GM04504 (cell line): ENCODE measurements at regions not wholly inside any gene's neighbourhood (a gene's known extent, or its start where the extent isn't known, plus 50 kb on each side); places are given as distances from the start of the nearest gene placed in this dataset.

Source experiments
- DNase-seq: peaks from one replicate; pipeline ENCODE4 v3.0.0-alpha.2; 2012; ENCODE audit warnings: low read depth

DNA sequence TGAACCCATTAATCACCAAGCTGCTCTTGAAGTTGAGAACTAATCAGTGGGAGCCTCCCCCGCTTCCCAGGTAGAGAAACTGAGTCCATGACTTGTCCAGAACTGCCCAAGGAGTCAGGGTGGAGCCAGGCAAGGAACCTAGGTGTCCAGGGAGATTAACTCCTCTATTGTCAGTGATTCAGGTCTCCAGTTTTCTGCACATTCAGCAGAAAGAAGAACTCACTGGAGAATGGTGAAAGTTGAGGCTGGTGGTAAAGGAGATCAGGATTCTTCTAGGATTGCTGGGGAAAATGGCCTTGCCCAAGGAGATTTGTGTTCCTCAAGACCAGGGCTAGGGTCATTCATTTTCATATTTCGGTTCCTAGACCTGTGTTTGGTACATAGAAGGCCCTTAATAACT is 87.2 kb upstream of the CISTR start:
- DNase-seq = no peak

DNA sequence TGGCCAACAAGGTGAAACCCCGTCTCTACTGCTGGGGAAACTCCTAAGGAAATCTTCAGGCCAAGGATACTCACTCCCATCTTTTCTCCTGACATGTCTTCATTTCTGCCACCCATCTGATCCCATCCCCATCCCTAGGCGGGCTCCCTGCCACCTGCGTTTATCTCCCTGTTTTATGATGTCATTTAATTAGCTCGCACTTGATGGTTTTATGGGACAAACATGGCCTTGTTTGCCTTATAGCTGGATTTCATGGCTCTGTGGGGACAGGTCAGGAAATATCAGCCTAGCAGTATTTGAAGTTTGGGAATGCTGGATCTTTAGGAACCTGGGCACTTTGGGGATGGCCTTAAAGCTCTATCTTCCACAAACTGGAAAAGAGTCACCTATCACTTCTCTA is 88.5 kb upstream of the CISTR start:
- no peak for DNase-seq

DNA sequence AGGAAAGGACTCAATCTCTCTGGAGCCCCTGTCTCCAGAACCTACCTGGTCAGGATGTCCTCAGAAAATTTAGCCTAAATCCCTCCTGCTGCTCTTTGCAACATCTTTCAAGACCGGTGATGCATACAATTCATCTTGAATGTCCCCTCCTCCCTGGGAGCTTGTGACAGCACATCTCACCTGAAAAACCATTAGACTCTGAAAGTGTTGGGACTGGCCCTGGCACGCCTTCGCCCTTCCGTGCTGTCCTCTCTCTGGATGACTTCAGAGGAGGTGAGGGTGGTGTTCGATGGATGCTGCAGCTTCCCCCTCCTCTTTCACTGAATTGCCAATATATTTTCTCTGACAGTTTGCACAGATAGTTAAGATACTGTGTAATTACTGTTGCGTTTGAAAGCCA is 90.9 kb upstream of the CISTR start:
- DNase-seq = no peak

DNA sequence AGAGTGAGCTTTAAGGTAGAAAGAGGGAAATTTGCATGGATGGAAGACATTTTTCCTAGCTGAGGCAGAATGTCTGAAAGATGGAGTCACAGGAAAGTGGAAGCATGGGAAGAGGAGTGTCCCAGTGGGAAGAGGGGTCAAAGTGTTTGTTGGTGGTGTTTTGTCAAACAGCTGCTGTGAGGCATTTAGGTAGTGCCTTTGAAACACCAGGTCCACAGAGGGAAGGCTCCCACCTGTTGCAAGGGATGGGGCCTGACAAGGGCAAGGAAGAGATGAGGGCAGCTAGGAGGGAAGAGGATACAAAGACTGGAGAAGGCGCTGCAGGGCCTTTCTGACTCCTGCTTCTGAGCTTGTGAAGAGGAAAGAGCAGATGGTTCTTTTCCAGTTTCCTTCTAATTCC is 91.8 kb upstream of the CISTR start:
- no peak for DNase-seq

DNA sequence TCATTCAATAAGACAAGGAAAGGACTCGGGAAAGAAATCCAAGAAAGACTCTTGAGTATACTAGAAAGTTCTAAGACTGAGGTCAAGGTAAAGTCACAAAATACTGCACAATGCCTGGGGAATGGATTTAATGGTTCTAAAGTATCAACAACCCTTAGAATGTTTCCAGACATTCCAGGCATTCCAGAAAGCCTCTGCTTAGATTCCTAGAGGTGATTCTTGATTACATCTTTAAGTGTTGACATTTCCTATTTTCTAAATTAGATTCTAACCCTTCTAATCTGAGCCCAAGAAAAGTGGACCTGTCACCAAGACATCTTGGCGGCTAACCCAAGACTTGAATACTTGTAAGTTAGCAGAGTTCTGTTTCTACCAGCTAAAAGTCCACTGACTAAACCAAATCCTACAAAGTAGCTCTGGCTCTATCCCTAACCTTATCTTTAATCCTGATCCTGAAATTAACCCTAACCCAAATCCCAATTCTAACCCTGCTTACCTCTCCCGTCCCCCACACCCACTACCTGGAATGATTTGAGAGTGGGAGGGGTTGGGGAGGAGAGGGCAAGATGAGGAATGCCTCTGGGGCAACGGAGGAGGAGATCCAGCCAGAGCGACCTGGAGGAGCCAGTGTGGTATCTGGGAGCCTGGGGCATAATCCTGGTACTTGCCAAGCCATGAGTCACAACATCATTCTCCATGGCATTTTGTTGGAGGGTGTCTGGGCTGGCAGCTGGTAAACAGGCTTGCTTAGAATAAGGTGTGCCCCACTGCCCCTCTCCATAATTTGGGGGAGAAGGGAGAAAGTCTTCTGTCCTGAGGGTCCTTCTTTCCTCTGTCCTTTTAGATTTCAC is 93.4 kb upstream of the HOXC13 start:
- peak; percentile 28 for DNase-seq

DNA sequence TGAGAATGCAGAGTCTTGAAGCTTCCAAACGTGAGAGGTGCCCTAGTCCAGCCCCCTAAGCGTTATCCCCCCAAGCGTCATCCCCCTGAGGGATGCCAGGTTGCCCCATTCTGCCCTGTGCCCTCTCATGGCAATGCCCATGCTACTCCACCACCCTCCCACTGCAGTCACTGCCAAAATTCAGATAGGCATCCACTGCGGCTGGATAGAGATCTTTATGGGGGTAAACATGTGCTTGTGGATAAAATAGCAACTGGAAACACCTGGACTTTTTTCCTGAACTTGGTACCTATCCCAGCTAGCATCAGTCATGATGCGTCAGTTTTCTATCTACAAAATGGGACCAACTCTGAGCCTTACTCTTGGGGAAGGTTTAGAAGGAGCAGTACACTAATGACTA is 92.7 kb upstream of the HOXC13 start:
- no peak for DNase-seq

DNA sequence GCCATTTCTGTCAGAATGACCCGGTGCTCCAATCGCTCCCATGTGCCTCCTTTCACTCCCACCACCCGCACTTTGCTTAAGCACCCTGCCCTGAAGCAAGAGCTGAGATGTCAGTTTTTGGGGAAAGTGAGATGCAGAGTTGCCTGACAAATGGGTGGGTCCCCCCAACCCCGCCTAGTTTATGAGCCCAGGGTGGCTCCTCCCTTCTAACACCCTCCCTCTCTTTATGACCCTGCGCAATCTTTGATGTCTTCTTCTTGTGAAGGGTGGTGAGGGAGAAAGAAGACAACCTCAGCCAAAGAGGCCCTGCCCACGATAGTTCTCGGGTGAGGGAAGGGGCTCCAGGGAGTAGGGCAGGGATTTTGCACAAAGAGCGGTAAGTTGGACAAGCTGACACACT is 89.5 kb upstream of the HOXC13 start:
- no peak for DNase-seq

DNA sequence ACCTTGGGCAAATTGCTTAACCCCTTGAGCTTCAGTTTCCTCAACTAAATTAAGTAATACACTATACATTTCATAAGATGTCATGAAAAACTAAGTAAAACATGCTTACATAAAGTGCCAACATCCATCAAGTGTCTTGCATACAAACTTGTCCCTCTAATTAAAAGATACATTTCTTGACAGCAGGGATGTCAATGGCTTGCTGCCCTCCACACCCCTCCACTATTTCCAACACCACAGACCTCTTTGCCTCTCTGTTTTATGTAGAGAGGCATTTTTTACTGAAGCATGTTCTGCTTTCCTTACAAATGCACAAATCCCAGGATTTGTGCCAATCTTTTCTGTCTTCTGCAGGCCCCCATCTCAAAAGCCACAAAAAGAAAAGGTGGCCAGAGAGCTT is 89.0 kb upstream of the HOXC13 start:
- no peak for DNase-seq

DNA sequence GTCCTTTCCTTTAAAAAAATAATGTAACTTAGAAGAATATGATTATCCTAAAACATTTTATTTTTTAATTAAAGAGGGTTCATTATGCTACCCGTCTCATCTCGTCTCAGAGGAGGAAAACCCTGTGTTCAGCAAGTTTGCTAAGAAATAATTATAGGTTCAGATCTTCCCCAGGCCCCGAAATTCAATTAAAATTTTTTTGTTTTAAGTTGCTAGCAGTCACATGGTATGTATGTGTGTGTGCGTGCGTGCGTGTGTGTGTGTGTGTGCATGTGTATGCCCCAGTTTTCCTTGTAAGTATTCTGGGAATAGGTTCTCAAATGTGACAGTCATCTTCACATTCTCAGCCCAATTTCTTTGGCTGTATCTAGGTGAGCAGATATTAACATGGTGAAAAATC is 86.6 kb upstream of the HOXC13 start:
- DNase-seq = no peak

DNA sequence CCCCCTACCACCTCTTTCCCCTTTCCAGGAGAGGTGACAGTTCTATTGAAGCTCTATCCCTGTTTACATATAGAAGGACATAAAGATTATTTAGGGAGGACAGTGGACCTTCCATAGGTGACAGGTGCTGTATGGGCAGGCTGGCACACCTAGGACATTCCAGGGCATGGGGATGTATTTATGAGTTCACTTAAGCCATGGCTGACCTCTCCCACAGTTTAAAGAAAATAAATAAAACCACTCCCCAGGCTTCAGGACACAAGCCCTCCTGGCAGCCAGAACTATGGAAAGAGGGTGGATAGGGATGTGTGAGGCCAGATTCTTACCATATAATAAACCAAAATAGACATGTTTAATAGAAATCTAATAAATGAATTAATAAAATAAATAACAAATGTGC is 85.6 kb upstream of the HOXC13 start:
- no peak for DNase-seq

DNA sequence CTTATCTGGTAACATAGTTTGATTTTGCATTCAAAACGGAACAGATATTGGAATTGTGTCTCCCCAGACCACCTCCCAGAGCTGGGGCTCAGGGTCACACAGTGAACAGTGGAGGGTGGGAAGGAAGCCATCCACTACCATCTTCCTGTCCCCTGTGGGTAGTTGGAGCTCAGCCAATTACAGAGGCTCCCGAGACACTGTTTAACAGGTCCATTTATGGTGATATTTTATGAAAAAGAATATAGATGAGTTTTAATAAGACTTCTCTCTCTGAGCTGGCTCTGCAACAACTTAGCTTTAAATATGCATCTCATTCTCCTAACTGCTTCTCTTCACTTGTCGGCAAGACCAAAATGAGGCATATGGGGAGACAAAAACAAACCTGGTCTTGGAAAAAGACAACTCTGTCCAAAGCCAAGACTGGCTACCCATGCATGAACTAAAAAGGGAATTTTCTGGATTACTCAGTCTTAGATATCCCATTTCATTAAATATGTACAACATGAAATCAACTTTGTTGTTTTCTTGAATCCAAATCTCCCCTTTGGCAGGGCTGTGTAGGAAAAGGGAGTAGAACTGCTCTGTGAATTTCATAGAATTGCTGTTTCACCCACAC is 83.8 kb upstream of the HOXC13 start:
- DNase-seq = no peak

DNA sequence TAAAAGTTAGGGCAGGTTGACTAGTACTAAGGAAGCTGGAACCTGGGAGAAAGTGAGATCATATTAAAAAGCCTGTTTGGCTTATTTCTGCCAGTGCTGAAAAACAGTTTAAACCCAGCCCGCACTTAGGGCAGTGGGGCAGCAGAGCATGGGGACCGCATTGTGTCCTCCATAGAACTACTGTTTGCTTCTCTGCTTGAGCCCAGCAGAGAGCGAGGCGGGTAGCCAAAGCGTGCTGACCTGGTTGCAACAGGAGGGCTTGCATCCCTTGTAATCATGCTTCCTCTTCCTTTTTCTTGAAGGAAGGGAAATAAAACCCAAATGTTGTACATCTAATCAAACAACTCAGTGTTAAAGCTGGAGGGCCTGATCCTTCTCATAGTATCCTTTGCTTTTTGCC is 82.5 kb upstream of the HOXC13 start:
- no peak for DNase-seq

DNA sequence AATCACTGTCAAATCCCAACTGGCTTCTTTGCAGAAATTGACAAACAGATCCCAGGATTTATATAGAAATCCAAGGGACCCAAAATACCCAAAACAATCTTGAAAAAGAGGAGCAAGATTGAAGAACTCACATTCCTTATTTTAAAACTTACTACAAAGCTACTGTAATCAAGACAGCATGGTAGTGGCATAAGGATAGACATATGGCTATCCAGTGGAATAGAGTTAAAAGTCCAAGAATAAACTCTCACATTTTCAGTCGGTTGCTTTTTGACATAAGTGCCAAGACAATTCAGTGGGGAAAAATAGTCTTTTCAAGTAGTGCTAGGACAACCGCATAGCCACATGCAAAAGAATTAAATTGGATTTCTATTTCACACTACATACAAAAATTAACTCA is 81.0 kb upstream of the HOXC13 start:
- no peak for DNase-seq

DNA sequence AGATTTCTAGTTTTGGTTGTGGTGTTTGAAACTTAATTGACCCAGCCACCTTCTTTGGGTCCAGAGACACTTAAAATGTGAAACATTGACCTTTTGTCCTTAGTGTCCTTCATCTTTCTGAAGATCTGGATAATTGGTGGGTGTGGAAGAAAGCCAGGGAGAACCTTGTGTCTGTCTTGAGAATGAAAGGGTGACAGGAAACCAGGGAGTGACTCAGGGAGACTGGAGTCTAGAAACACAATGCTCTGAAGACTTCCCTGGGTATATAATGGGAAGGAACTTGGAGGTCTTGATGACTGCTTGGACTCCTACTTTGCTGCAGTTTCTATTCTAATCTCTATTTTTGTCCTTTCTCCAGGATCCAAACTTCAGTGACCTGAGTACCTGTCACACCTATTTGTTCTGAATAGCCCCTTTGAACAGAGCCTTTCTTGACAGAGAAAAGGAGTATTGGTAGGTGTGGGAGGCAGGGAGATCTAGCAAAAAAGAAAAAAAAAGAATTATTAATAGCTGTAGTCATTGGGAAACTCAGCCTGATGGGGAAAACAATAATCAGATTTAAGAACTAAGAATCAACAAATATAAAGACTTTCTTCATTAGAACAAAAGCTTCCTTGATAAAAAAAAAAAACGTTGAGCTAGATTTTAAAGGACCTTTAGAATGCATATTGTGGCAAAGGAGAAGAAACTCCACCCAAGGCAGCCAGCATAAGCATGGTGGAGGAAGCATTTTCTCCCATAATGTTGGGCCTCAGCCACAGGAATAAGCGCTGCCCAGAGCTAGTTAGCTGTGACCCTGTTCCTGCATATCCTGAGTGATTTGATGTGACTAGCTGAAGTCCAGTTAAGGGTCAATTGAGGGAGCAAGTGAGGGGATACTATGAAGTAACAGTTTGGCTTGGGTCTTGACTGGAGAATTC is 77.9 kb upstream of the HOXC13 start:
- no peak for DNase-seq

DNA sequence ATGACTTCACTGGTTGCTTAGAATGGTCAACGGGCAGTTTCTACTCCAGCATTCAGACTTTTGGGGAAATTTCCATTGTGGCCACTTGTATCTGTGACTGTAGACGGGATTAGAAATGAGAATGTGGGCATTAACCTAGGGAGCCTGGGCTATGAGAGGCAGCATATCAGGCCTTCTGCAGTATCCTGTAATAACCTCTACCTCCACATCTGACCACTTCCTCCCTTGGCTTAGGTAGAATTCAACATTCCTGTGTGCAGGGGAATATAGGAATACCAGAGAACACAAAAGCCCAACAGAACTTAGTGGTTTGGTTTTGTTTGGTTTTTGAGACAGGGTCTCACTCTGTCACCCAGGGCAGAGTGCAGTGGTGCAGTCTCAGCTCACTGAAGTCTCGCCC is 76.4 kb upstream of the HOXC13 start:
- DNase-seq = no peak

DNA sequence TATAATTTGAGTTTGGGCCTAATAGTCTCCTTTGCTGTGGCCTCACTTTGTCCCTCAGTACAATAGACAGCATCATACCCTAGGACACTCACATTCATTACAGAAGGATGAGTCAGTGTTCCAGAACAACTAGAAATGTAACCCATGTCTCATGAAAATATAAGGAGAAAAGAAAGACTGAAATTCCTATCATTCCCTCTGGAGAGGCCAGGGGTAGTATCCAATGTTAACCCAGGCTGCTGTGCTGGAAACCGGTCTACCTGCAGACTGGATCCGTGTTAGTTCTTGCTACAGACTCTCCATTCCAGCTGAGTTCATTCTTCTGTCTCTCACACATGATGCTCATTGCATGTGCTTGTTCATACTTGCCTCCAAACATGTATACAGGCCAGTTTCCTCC is 75.8 kb upstream of the HOXC13 start:
- peak; percentile 17 for DNase-seq

DNA sequence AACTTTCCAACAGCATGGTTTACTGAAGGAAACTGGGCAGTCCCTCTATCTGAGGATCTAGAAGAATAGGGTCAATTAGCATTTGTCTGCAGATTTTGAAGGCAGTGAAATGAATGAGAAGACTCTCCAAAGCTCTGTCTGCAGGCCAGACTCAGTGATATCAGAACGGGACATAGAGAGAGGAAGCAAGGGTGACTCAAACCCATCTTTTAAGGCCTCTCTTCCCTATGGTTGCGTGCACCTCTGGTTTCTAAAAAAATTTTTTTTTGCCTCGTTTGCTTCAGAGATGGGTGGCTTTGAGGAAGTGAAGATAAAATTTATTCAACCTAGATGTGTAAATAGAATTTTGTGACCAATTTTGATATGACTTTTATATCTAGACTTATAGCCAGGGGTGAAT is 71.9 kb upstream of the HOXC13 start:
- no peak for DNase-seq

DNA sequence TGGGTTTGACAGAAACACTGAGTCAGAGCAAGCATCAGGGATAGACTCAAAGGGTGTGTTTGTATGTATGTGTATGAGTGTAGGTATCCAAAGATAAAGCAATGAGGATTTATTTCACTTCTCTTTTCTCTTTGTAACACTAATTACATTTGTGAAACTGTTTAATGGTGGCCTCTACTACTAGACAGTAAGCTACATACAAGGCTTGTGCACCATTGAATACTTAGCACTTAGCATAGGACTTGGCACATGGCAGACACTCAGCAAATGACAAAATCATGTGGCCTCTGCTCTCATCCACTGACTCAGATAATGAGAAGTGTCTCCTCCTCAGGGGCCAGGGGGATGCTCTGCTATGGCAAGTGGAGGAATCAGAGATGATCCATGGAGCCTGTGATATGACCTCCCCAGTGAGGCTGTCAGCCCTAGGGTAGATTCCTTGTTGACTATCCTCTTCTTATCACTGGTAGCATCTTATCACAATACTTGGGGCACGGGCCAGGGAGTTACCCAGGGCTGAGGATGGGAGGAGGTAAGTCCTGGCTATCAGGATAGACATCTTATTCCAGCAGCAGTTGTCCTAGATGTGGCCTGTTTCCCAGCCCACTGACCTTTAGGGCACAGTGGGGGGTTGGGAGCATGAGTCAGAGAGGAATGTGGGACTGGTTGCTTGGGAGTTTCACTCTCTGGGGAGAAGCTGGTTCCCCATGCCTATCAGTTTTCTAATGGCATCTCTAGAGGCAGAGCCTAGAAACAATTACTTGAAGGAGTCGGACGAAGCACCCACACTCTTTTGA is 71.2 kb upstream of the HOXC13 start:
- DNase-seq = no peak

DNA sequence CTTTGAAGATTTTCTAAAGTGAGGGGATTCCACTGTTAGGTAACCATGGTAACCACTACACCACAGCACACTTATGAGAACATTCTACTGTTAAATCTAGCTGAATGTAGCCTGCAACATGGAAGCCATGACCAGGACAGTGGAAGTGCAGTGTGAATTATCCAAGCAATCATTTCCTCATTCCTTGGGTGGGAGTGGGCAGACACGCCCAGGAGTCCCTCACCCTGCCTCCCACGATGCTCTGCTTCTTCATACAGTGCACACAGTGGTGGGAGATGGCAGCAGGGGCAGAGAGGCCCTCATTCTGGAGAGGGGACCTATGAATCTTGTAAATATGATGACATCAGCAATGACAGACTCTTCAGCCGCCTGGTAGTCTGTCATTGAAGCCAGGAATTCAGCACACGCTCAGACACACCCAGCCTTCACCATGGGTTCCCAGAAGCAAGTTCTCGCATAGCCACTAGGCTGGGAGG is 70.1 kb upstream of the HOXC13 start:
- DNase-seq = no peak

DNA sequence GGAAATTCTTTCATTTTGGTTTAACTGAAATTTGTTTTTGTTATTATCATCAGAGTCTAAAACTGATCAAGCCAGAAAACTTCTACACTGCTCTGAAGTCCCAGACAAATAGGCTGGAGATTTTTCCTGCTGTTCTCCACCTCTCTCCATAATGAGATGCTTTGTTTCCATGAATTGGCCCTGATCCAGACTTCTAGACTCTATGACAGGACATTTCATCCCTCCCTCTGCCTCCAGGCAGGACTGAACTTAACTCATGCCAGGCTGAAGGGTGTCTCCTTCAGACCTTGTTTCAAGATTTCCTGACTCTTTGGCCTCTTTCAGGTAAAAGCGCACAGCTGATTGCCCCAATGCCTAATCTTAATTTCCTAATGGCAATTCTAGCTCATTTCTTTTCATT is 69.1 kb upstream of the HOXC13 start:
- no peak for DNase-seq

DNA sequence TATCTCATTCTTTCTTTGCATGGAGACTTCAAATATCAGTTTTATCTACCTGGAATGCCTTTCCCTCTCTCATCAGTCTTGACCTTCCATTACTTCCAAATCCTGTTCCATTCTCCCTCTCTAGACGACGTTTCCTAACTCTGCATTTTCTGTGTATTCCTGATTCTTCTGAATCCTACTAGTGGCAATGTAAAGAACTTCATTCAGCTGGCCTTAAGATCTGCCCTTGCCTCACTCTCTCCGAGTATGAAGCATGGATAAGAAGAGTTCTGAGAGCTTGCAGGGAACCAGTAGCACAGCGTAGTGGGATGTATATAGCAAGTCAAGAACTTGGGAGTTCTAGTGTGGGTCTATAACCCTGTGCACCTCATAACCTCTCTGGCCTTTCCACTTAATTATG is 68.5 kb upstream of the HOXC13 start:
- no peak for DNase-seq

DNA sequence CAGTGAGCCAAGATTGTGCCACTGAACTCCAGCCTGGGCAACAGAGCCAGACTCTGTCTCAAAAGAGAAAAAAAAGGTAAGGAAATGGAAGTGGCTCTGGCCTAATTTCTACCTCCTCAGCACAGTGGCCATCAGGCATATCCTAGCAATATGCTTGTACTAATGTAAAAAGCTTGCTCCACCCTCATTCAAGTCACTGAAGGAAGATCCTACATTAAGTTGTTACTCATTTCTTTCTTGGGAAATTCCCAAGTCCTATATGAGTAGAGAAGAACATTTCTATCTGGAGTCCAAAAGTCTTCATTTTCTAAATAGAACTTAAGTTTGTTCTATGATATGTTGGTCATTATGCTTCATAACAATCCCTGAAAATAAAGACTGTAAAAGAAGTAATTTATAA is 67.3 kb upstream of the HOXC13 start:
- DNase-seq = no peak
